Endothelial cell of umbilical vein (primary cell): ENCODE measurements at regions not wholly inside any gene's neighbourhood (a gene's known extent, or its start where the extent isn't known, plus 50 kb on each side); places are given as distances from the start of the nearest gene placed in this dataset.

Experiments
- EZH2 ChIP-seq: IDR thresholded peaks from 2 replicates; pipeline ENCODE4 v1.6.1; 2012; ENCODE audit warnings: borderline replicate concordance, low read depth, mild to moderate bottlenecking, moderate library complexity, low read length, inconsistent platforms; ENCODE audit not compliant: severe bottlenecking
- GATA2 ChIP-seq: IDR thresholded peaks from 2 replicates; pipeline ENCODE4 v1.7.0; 2011; ENCODE audit warnings: low read depth, mild to moderate bottlenecking, moderate library complexity, mixed read lengths, low read length; ENCODE audit not compliant: insufficient read length, insufficient read depth
- MAX ChIP-seq: IDR thresholded peaks from 2 replicates; pipeline ENCODE4 v1.6.1; 2011; ENCODE audit not compliant: insufficient read depth, insufficient read length
- POLR2A ChIP-seq: IDR thresholded peaks from 2 replicates; pipeline ENCODE4 v1.6.1; 2012; ENCODE audit warnings: low read depth, mild to moderate bottlenecking, control low read depth, low read length
- TF ChIP-seq, protein P1 (sequence below), 2 donors: IDR thresholded peaks; 1 replicate in 1 of 2; 2 replicates in 1 of 2; pipeline ENCODE4 v1.5.1; 2011; ENCODE audit warnings: low read length in 2 of 2, mild to moderate bottlenecking in 2 of 2, moderate library complexity in 2 of 2, control low read depth in 1 of 2, inconsistent platforms in 1 of 2, low read depth in 1 of 2; ENCODE audit not compliant: insufficient read depth in 1 of 2; ENCODE audit errors: extremely low read depth in 1 of 2

DNA sequence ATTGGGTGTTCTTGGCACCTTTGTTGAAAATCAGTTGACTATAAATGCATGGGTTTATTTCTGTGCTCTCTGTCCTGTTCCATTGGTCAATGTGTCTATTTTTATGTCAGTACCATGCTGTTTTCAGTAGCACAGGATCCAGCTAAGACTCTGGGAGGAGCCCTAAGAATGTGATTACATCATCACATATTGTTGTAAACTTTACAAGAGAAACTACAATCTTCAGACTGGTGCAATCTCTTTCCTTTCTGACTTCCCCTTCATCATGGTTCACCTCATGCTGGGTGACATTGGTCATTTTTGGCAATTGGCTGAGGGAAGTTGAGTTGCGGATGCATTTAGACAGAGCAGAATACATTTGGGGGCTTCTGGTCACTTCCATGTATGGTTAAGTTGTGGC lies 88.4 kb downstream of the C21orf91 start:
- TF ChIP-seq, protein P1, sequence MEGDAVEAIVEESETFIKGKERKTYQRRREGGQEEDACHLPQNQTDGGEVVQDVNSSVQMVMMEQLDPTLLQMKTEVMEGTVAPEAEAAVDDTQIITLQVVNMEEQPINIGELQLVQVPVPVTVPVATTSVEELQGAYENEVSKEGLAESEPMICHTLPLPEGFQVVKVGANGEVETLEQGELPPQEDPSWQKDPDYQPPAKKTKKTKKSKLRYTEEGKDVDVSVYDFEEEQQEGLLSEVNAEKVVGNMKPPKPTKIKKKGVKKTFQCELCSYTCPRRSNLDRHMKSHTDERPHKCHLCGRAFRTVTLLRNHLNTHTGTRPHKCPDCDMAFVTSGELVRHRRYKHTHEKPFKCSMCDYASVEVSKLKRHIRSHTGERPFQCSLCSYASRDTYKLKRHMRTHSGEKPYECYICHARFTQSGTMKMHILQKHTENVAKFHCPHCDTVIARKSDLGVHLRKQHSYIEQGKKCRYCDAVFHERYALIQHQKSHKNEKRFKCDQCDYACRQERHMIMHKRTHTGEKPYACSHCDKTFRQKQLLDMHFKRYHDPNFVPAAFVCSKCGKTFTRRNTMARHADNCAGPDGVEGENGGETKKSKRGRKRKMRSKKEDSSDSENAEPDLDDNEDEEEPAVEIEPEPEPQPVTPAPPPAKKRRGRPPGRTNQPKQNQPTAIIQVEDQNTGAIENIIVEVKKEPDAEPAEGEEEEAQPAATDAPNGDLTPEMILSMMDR (IDR thresholded peaks at IDR 0.05; ENCODE audit: extremely low read depth in 1 of 2, insufficient read depth in 1 of 2, low read depth in 1 of 2, low read length in 2 of 2), result no peak
- TF ChIP-seq POLR2A (no peak), EZH2 (no peak), GATA2 (no peak), MAX (no peak)
